Erythroblast (primary cell): ENCODE measurements at regions not wholly inside any gene's neighbourhood (a gene's known extent, or its start where the extent isn't known, plus 50 kb on each side); places are given as distances from the start of the nearest gene placed in this dataset.

Source experiments
- GATA1 ChIP-seq: IDR thresholded peaks from 2 replicates; pipeline ENCODE4 v1.6.1; 2011; ENCODE audit warnings: low read depth, mild to moderate bottlenecking, control low read depth, low read length, moderate library complexity
- POLR2A ChIP-seq: IDR thresholded peaks from 2 replicates; pipeline ENCODE4 v1.6.1; 2011; ENCODE audit warnings: mild to moderate bottlenecking, low read length

DNA sequence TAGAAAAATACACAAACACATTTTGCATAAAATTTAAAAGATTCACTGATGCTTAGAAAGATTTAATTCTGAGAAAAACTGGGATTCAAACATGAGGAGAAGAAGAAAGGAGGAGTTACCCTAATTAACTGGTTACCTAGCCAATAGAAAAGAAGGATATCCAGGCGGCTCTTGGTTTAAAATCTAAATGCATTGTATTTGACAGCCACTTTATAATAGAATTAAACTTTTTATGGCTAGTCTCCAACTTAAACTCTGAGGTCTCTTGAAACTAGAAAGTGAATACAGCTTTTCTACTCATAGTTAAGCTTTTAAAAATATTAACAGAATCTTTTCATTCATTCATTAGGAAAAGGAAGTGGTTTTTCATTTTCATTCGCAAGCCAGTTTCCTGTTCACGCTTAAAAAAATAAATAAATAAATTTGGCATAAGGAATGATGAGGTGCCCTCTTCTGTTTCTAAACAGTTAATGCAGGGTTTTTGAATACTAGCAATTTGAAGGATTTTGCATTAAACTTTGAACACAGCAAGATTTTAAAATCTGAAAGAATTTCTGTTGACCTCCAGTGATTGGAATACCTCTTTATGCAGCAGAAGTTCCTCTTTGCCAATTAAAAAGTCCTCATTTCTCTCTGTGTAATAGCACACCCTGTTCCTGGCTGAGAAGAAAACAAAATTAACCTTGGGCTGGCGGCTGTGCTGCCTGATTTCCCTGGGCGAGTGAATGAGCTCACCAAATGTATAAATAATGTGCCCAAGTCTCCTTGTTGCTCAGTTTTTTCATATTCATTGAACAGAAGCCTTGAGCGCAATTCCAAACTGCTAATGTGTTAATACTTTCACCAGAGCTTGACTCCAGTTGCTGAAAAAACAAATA lies 105.1 kb downstream of the ZMAT3 start:
- TF ChIP-seq POLR2A (no peak), GATA1 (no peak)
